Erythroblast (primary cell): ENCODE measurements at regions not wholly inside any gene's neighbourhood (a gene's known extent, or its start where the extent isn't known, plus 50 kb on each side); places are given as distances from the start of the nearest gene placed in this dataset.
"Not testable (repeated sequence)": the region's sequence is repeated elsewhere in the genome, so short reads cannot be mapped to it uniquely, and the experiment has no call there.

Experiments
- GATA1 ChIP-seq: IDR thresholded peaks from 2 replicates; pipeline ENCODE4 v1.6.1; 2011; ENCODE audit warnings: low read depth, mild to moderate bottlenecking, control low read depth, low read length, moderate library complexity
- POLR2A ChIP-seq: IDR thresholded peaks from 2 replicates; pipeline ENCODE4 v1.6.1; 2011; ENCODE audit warnings: mild to moderate bottlenecking, low read length

DNA sequence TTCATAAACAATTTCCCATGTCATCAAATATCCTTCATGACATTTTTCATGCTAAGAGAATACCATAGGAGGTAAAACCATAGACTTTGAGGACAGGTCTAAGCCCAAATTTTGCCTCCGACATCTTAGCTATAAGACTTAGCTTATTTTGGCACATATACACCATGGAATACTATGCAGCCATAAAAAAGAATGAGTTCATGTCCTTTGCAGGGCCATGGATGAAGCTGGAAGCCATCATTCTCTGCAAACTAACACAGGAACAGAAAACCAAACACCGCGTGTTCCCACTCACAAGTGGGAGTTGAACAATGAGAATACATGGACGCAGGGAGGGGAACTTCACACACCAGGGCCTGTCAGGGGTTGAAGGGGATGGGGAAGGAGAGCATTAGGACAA is 220.0 kb upstream of the CAND1 start:
- not testable (repeated sequence) for TF ChIP-seq POLR2A, GATA1
